ENCODE measurements at regions not wholly inside any gene's neighbourhood (a gene's known extent, or its start where the extent isn't known, plus 50 kb on each side); places are given as distances from the start of the nearest gene placed in this dataset.

DNA sequence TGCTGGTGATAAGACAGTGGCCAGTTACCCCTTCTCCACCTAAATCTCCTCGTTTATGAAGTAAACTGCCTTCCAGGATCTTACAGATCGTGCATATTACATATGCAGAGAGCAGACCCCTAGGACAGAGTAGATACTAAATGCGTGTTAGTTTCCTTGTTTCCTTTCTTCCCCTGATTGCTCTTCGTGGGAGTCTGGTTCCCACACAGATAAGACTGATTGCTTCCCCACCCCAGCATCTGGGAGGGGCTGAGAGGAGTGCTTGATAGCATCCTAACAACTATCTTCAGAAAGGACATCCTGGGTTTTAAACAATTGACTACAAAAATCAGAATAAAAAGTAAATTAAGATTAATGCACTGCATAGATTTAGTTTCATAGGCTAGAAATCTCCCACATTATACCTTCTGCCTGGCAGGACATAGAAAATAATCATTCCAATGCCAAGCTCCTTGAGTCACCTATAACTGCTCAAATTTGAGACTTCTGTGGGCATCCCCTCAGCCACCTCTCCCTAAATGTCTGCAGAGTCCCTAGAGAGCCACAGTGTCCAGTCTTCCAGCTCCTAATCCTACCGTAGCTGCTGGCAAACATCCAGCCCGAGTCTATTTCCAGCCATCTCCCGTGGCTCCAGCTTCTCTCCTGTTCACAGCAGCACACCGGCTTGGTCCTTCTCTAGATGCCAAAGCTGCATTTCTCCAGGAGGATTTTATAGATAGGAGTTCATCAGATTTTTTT is 128.3 kb downstream of the LRRC30 start:
- Histone ChIP-seq H3K9ac (ENCODE audit: low read depth, low read length) (no peak overlapping the region), H3K4me3 (ENCODE audit: low read length) (no peak overlapping the region), H3K27me3 (ENCODE audit: insufficient read depth, low read length) (no peaks in the 10 kb centered on the region), H3K27ac (ENCODE audit: low read depth, low read length) (no peak overlapping the region), H3K9me3 (ENCODE audit: insufficient read depth, low read depth, low read length) (no peaks in the 10 kb centered on the region), H3K36me3 (ENCODE audit: insufficient read depth, low read length) (no peaks in the 10 kb centered on the region), H3K4me1 (ENCODE audit: insufficient read depth, low read length) (no peaks in the 10 kb centered on the region)
- 85% methylated on average over 7 of the region's 8 CpGs for WGBS

DNA sequence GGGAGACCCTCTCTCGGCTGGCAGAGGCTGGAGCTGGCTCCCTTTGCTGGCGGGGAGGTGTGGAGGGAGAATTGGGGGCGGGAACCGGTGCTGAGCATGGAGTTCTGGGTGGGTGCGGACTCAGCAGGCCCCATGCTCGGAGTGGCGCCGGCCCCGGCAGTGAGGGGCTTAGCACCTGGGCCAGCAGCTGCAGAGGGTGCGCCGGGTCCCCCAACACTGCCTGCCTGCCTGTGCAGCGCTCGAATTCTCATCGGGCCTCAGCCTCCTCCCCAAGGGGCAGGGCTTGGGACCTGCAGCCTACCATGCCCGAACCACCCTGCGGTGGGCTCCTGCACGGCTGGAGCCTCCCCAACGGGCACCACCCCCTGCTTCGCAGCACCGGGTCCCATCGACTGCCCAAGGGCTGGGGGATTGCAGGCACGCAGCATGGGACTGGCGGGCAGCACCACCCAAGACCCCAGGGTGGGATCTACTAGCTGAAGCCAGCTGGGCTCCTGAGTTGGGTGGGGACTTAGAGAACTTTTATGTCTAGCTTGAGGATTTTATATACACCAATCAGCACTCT is 129.8 kb downstream of the LRRC30 start:
- Histone ChIP-seq H3K27ac (ENCODE audit: low read depth, low read length) (no peak overlapping the region), H3K4me1 (ENCODE audit: insufficient read depth, low read length) (no peaks in the 10 kb centered on the region), H3K36me3 (ENCODE audit: insufficient read depth, low read length) (no peaks in the 10 kb centered on the region), H3K9ac (ENCODE audit: low read depth, low read length) (no peak overlapping the region), H3K4me3 (ENCODE audit: low read length) (no peak overlapping the region), H3K9me3 (ENCODE audit: insufficient read depth, low read depth, low read length) (no peaks in the 10 kb centered on the region), H3K27me3 (ENCODE audit: insufficient read depth, low read length) (no peaks in the 10 kb centered on the region)
- WGBS = 96% methylated on average over 23 of the region's 23 CpGs

DNA sequence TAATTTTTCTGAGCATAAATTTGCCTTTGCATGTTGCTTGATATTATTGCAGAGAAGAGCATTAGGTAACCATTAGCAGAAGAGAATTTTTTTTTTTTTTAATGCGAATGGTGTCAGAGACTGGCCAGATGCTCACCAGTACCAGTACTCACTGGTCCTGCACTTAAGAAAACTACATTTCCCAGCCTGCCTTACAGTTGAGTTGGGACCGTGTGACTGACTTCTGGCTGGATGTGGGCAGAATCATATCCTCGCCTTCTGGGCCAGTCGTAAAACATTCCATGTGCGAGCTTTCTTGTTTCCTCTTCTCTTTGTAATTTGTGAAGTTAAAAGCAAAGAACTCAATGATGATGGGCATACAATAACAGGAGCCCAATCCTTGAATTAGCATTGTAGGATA is 132.4 kb downstream of the LRRC30 start:
- no peaks in the 10 kb centered on the region for H3K36me3 ChIP-seq (ENCODE audit: insufficient read depth, low read length)
- no peak overlapping the region for H3K4me3 ChIP-seq (ENCODE audit: low read length)
- H3K9ac ChIP-seq (ENCODE audit: low read depth, low read length) = no peak overlapping the region
- 90% methylated on average over 5 of the region's 5 CpGs for whole genome bisulfite sequencing
- H3K27ac ChIP-seq (ENCODE audit: low read depth, low read length) = no peak overlapping the region
- no peaks in the 10 kb centered on the region for H3K4me1 ChIP-seq (ENCODE audit: insufficient read depth, low read length)
- H3K27me3 ChIP-seq (ENCODE audit: insufficient read depth, low read length) = no peaks in the 10 kb centered on the region
- no peaks in the 10 kb centered on the region for H3K9me3 ChIP-seq (ENCODE audit: insufficient read depth, low read depth, low read length)

DNA sequence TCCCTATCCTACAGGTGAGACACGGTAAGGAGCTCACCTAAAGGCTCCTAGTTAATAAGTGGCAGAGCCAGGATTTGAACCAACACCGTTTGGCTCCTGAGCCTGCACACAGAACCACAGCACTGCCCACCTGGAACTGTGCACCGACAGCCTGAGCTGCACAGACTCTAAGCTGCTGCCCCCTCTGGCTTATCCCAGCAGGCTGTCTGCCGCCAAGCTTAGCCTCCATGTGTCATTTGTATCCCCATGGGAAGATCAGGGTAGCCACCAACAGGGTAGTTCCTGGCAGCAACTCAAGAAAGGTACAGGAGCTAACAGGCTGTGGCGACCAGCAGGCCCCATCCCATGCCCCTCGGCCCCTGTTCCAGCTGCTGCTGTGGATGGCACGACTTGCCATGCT is 135.7 kb downstream of the LRRC30 start:
- H3K27me3 ChIP-seq (ENCODE audit: insufficient read depth, low read length) = no peaks in the 10 kb centered on the region
- no peaks in the 10 kb centered on the region for H3K9me3 ChIP-seq (ENCODE audit: insufficient read depth, low read depth, low read length)
- WGBS = 90% methylated on average over 7 of the region's 7 CpGs
- no peak overlapping the region for H3K4me3 ChIP-seq (ENCODE audit: low read length)
- no peak overlapping the region for H3K27ac ChIP-seq (ENCODE audit: low read depth, low read length)
- no peaks in the 10 kb centered on the region for H3K36me3 ChIP-seq (ENCODE audit: insufficient read depth, low read length)
- H3K4me1 ChIP-seq (ENCODE audit: insufficient read depth, low read length) = no peaks in the 10 kb centered on the region
- no peak overlapping the region for H3K9ac ChIP-seq (ENCODE audit: low read depth, low read length)

DNA sequence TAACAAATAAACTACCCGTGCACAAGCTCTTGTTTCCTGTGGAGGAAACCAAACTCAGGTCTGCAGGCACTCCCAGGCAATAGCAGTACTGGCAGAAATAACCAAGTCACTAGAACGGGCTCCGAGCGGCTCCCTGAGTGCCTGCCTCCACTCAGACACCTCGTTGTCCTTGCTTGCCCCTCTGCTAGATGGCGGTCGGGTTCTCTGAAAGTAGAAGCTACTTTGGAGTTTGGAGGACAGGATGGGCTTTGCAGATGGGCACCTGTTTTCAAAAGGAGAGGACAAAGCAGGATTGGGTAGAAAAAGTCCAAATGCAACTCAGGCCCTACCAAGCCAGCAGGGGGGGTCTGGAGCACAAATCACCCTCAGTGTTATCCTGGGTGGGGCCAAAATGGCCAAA is 136.4 kb downstream of the LRRC30 start:
- Histone ChIP-seq H3K9ac (ENCODE audit: low read depth, low read length) (no peak overlapping the region), H3K4me3 (ENCODE audit: low read length) (no peak overlapping the region), H3K9me3 (ENCODE audit: insufficient read depth, low read depth, low read length) (no peaks in the 10 kb centered on the region), H3K27me3 (ENCODE audit: insufficient read depth, low read length) (no peaks in the 10 kb centered on the region), H3K4me1 (ENCODE audit: insufficient read depth, low read length) (no peaks in the 10 kb centered on the region), H3K27ac (ENCODE audit: low read depth, low read length) (no peak overlapping the region), H3K36me3 (ENCODE audit: insufficient read depth, low read length) (no peaks in the 10 kb centered on the region)
- 84% methylated on average over 7 of the region's 7 CpGs for WGBS

DNA sequence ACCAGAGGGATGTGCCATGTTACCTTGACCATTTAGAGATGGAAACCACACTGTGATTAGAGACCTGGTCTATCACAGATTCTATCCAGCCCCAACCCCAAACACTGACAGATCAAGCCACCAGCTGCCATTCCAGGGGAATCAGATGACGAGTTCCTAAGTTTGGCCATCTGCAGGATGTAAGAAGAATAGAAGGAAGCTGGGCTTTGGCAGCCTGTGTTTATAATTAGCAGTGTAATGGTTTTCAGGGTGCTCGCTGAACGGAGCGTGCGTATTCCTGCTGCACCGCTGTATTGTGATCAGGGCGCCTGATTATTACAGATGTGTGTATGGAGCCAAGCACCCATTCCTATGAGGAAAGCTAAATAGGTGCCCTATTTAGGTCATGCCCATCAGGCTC is 138.1 kb downstream of the LRRC30 start:
- 95% methylated on average over 7 of the region's 7 CpGs for WGBS
- no peak overlapping the region for H3K9ac ChIP-seq (ENCODE audit: low read depth, low read length)

DNA sequence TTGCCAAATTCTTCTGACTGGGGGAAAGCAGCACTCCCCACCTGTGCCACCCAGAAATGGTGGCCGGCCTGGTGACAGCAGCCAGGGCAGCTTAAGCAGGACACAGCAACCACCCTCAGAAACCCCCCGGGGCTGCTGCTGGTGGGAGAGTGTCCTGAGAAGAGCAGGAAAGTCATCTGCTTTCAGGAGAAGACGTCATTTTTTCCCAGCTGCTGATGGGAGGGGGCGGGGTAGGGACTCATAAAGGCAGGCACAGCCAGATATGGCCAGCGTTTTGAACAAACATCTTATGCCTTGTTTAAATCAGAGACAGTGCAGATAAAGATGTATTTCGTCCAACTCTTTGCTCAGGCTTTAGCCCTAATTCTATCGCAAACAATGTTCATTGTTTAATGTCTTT is 139.5 kb downstream of the LRRC30 start:
- H3K9ac ChIP-seq (ENCODE audit: low read depth, low read length) = no peak overlapping the region
- no peaks in the 10 kb centered on the region for H3K9me3 ChIP-seq (ENCODE audit: insufficient read depth, low read depth, low read length)
- H3K4me3 ChIP-seq (ENCODE audit: low read length) = no peak overlapping the region
- no peaks in the 10 kb centered on the region for H3K27me3 ChIP-seq (ENCODE audit: insufficient read depth, low read length)
- WGBS = 90% methylated on average over 7 of the region's 7 CpGs
- no peak overlapping the region for H3K27ac ChIP-seq (ENCODE audit: low read depth, low read length)
- no peaks in the 10 kb centered on the region for H3K4me1 ChIP-seq (ENCODE audit: insufficient read depth, low read length)
- H3K36me3 ChIP-seq (ENCODE audit: insufficient read depth, low read length) = no peaks in the 10 kb centered on the region

More for the DNA sequence above, 138.1 kb downstream of the LRRC30 start:
- H3K9me3 ChIP-seq (ENCODE audit: insufficient read depth, low read depth, low read length) = no peaks in the 10 kb centered on the region
- H3K4me3 ChIP-seq (ENCODE audit: low read length) = no peak overlapping the region
- no peaks in the 10 kb centered on the region for H3K4me1 ChIP-seq (ENCODE audit: insufficient read depth, low read length)
- no peak overlapping the region for H3K27ac ChIP-seq (ENCODE audit: low read depth, low read length)
- no peaks in the 10 kb centered on the region for H3K36me3 ChIP-seq (ENCODE audit: insufficient read depth, low read length)
- H3K27me3 ChIP-seq (ENCODE audit: insufficient read depth, low read length) = no peaks in the 10 kb centered on the region

DNA sequence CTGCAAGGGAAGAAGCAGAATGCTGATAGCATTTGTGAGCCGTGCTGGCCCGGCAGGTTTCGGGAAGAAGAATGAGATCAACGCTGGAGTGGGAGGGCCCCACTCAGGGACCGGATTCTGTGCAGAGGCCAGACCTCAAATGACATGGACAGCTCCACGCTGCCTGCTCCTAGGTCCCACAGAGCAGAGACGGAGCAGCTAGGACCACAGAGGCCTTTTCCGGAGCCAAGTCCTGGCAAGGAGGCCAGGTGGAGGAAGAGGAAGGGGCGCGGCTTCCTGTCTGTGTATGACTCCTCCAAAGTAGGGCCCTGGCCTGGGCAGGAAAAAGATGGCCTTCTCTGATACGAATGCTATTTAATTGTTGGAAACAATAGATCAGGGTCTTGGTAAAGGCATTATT is 139.9 kb downstream of the LRRC30 start:
- no peak overlapping the region for H3K9ac ChIP-seq (ENCODE audit: low read depth, low read length)
- no peaks in the 10 kb centered on the region for H3K9me3 ChIP-seq (ENCODE audit: insufficient read depth, low read depth, low read length)
- H3K4me1 ChIP-seq (ENCODE audit: insufficient read depth, low read length) = no peaks in the 10 kb centered on the region
- WGBS = 94% methylated on average over 11 of the region's 11 CpGs
- H3K27me3 ChIP-seq (ENCODE audit: insufficient read depth, low read length) = no peaks in the 10 kb centered on the region
- no peak overlapping the region for H3K4me3 ChIP-seq (ENCODE audit: low read length)
- no peak overlapping the region for H3K27ac ChIP-seq (ENCODE audit: low read depth, low read length)
- H3K36me3 ChIP-seq (ENCODE audit: insufficient read depth, low read length) = no peaks in the 10 kb centered on the region

DNA sequence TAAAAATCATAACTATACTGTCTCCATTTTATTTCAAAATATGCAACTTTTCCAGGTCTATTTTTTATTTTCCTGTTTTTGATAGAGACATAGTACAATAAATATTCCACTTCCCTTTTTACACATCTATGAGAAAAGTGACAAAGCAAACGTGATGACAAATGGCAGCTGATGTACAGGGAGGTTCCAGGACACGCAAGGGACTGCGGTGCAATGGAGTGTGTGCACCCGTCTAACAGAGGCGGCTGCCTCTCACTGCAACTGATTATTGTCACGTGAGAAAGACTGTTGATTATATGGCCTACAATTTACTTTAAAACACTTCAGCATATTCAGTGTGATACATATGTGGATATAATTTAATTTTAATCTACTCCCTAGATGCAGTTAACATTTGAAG is 142.6 kb downstream of the LRRC30 start:
- no peaks in the 10 kb centered on the region for H3K36me3 ChIP-seq (ENCODE audit: insufficient read depth, low read length)
- H3K9me3 ChIP-seq (ENCODE audit: insufficient read depth, low read depth, low read length) = peaks cover 7% of the 10 kb centered on the region
- WGBS = 79% methylated on average over 5 of the region's 6 CpGs
- no peak overlapping the region for H3K27ac ChIP-seq (ENCODE audit: low read depth, low read length)
- no peaks in the 10 kb centered on the region for H3K27me3 ChIP-seq (ENCODE audit: insufficient read depth, low read length)
- no peaks in the 10 kb centered on the region for H3K4me1 ChIP-seq (ENCODE audit: insufficient read depth, low read length)
- H3K4me3 ChIP-seq (ENCODE audit: low read length) = no peak overlapping the region
- no peak overlapping the region for H3K9ac ChIP-seq (ENCODE audit: low read depth, low read length)

DNA sequence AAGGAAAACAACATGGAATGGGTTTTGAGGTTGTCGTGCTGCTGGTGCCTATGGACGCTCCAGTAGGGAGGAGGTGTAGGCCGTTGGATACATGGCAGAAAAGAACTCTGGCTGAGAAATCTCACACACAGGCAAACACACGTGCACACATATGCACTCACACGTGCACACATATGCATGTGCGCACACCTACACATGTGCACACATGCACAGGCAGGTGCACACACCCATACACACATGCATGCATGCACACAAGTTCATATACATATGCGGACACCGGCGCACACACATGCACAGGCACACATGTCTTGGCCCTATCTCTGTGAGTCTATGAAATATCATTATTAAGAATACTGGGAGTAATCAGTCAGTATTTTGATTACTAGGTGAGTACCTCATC is 150.4 kb downstream of the LRRC30 start:
- Histone ChIP-seq H3K27ac (ENCODE audit: low read depth, low read length) (no peak overlapping the region), H3K4me1 (ENCODE audit: insufficient read depth, low read length) (no peaks in the 10 kb centered on the region), H3K9me3 (ENCODE audit: insufficient read depth, low read depth, low read length) (peaks cover 7% of the 10 kb centered on the region), H3K27me3 (ENCODE audit: insufficient read depth, low read length) (no peaks in the 10 kb centered on the region), H3K9ac (ENCODE audit: low read depth, low read length) (no peak overlapping the region), H3K36me3 (ENCODE audit: insufficient read depth, low read length) (no peaks in the 10 kb centered on the region), H3K4me3 (ENCODE audit: low read length) (no peak overlapping the region)
- 94% methylated on average over 9 of the region's 9 CpGs for WGBS

DNA sequence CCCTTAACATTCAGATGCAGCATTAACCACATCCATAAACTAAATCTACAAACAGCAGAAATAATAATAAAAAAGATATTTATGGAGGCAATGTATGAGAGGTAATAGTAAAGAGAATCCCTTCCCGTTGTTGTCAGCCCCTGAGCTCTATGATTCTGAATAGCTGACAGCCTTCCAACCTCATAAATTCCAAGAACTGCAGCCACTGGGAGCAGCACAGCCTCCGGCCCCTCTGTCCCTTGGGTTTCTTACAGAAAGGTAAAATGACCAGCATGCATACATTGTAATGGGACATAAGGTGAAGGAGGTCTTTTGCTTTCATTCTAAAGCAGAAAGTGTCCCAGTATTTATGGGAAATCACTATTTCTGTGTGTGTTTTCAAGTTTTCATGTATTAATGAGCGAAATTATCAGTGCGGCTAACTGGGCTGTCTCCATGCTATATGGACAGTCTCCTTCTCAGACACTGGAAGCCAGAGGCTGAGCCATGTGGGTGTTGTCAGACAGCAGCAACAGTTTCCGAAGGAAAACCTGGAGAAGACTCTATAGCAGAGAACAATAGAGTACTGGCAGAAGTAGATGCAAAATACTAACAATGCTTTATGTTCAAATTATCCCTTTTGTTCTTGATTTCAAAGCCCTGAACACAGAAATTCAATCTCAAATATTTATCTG is 151.6 kb downstream of the LRRC30 start:
- no peak overlapping the region for H3K4me3 ChIP-seq (ENCODE audit: low read length)
- no peaks in the 10 kb centered on the region for H3K36me3 ChIP-seq (ENCODE audit: insufficient read depth, low read length)
- H3K9ac ChIP-seq (ENCODE audit: low read depth, low read length) = no peak overlapping the region
- H3K27me3 ChIP-seq (ENCODE audit: insufficient read depth, low read length) = no peaks in the 10 kb centered on the region
- no peak overlapping the region for H3K27ac ChIP-seq (ENCODE audit: low read depth, low read length)
- H3K4me1 ChIP-seq (ENCODE audit: insufficient read depth, low read length) = no peaks in the 10 kb centered on the region
- 89% methylated on average over 5 of the region's 5 CpGs for WGBS
- no peaks in the 10 kb centered on the region for H3K9me3 ChIP-seq (ENCODE audit: insufficient read depth, low read depth, low read length)

Measured in HUES64 (cell line).